Dermis blood vessel endothelial cell (primary cell): ENCODE measurements at regions not wholly inside any gene's neighbourhood (a gene's known extent, or its start where the extent isn't known, plus 50 kb on each side); places are given as distances from the start of the nearest gene placed in this dataset.
"Not testable (repeated sequence)": the region's sequence is repeated elsewhere in the genome, so short reads cannot be mapped to it uniquely, and the experiment has no call there.

Experiments used
- DNase-seq: peaks from one replicate; pipeline ENCODE4 v3.0.0; 2010

- no peak for DNase-seq
Observed at GRCh38 chr7:19293431-19293830, 148.2 kb upstream of the FERD3L start.

- DNase-seq = no peak
Observed at GRCh38 chr7:19290968-19291367, 145.7 kb upstream of the FERD3L start.

DNA sequence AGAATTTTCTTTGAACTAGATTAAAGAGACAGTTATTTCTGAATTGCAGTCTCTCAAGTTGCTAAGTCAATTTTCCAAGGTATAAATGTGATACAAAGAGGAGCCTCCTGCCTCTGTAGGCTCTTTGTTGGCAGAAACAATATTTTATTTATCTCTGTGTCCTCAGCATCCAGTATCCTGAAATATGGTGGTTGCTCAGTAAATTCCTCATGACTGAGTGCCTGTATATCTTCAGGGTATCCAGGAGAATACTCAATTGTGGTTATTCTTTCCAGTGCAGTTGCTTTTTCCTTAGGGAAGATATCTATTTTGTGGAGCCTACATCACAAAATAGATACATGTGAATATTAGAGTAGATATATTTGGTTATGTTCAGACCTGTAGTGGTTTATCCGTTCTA is 144.8 kb upstream of the FERD3L start:
- no peak for DNase-seq

DNA sequence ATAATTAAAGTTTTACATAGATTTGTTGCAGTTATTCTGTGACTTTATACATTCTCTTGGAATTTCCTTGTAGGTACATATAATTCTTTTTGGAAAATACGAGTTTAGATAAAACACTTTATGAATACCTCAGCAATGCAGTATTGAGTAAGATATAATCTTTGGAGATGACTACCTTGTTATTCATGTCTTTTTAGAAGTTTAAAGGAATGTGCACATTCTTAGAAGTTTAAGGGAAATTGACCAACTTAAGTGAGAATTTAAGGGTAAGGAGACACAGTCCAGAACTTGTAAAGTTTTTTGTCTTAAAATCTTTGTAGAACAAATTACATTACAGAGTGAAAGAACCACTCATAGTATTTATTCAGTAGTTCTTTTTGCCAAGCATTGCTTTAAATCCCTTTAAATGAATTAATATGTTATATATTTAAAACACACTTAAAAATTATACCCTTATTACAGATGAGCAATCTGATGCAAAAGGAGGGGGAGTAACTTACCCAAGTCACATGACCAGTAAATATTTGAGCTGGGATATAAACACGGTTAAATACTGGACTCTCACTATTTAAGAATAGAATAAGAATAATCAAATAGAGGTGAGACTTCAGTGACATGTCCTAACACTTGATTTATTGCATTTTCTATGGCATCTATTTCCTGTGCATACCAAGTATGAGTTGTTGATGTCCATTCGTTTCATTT is 139.5 kb upstream of the FERD3L start:
- no peak for DNase-seq

DNA sequence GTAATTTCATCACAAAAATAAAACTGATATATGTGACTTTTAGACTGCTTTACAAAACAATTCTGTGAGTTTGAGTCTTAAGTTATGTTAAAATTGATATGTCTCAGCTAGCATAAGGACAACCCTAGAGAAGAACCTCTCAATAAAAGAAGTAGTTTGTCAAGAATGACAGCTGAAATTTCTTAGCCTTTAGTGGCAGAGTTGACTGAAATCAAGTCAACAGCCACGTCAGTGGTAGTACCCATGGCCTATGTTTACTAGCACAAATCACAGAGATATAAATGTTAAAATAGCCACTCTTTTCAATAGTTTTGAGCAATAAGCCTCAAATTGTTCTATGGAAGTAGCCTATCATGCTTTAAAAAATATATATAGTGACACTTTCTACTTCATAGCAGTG is 138.9 kb upstream of the FERD3L start:
- no peak for DNase-seq

- DNase-seq = no peak
Observed at GRCh38 chr7:19275000-19275399, 129.8 kb upstream of the FERD3L start.

- not testable (repeated sequence) for DNase-seq
Observed at GRCh38 chr7:19272329-19272728, 127.1 kb upstream of the FERD3L start.

- no peak for DNase-seq
Observed at GRCh38 chr7:19269301-19269700, 124.1 kb upstream of the FERD3L start.

DNA sequence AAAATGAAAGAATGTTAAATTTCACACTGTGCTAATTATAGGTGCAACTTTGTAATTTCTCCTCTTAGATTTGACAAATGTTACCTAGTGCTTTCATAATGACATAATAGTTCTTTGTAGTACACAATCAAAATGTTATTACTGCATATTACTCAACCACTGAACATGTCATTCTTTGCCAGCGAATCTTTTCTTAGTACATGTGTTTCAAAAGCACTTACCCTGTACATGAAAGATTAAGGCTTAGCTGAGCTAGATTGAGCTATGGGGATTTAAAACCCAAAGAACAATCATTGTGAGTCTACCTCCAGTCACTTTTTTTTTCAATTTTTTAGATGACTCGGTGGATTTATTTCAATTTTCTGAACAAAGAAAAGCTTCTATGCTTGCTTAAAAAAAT is 123.5 kb upstream of the FERD3L start:
- no peak for DNase-seq

- no peak for DNase-seq
Observed at GRCh38 chr7:19262826-19263225, 117.6 kb upstream of the FERD3L start.

DNA sequence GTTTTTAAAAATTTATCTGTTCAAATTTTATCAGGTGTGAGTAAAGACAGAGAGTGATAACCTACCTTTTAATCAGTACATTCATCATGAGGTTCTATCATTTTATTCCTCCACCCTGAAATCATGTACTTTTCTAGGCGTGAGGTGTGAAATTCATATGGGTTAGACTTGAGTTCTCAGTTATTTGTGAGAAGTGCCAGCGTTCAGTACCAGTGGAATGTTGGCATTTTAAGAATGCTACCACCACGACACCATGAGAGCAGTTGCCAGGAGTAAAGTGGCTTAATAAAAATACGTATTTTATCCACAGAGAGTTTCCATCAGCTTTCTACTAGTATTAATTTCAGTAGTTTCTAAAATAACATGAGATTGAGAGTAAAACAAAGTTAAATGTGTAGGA is 104.1 kb upstream of the FERD3L start:
- DNase-seq = no peak

DNA sequence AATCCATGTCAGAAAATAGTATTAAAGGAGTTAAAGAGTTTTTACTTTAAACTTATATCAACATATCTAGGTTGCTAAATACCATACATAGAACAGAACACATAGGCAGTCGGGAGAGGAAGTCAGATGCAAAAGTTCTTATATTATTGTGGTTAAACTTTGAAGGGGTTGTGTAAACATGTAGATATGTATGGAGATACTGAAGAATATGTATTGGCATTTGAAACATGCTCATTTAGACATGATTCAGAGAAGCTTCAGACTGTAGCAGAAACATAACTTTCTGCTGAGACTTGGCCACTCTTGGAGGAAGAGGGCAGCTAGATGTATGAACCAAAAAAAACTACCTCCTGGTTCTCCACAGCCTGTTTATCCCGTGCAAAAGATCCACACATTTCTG is 103.5 kb upstream of the FERD3L start:
- no peak for DNase-seq

- DNase-seq = no peak
Observed at GRCh38 chr7:19248115-19248514, 102.9 kb upstream of the FERD3L start.

DNA sequence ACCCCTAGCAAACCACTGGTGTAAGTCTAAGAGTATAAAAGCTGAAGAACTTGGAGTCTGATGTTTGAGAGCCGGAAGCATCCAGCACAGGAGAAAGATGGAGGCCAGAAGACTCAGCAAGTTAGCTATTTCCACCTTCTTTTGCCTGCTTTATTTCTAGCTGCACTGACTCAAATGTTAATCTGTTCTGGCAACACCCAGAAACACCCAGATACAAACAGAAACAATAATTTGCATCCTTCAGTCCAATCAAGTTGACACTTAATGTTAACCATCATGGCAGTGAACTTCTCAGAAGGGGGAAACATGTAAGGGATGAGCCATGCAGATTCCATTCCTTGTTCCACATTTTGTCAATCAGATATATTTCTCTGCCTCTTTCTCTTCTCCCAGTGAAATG is 101.8 kb upstream of the FERD3L start:
- no peak for DNase-seq

DNA sequence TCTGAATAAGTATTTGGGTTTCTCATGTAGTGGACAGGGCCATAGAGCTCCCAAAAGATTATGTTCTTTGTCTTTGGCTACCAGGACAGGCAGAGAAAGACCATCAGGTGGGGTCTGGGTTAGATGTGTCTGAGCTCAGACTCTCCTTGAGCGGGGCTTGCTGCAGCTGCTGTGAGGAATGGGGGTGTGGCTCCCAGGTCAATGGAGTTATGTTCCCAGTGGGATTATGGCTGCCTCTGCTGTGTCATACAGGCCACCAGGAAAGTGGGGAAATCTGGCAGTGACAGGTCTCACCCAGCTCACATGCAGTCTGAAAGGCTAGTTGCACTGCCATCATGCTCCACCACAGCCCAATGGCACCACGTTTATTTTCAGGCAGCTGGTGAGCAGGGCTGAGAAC is 97.0 kb upstream of the FERD3L start:
- DNase-seq = no peak

GRCh38 chr7:19239951-19240350 is 94.7 kb upstream of the FERD3L start:
- no peak for DNase-seq

DNA sequence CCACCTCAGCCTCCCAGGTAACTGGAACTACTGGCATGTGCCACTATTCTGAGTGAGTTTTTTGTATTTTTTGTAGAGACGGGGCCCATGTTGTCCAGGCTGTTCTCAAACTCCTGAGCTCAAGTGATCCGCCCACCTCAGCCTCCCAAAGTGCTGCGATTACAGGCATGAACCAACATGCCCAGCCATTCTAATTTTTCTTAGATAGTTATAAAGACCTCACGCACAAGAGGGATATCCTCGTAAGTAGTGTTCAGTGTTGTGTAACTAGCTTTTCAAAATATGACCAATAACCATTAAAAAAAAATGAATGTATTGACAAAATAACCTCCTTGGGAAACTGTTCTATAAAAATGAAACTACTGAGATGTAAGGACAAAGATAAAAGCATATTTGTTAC is 90.5 kb upstream of the FERD3L start:
- DNase-seq = no peak

DNA sequence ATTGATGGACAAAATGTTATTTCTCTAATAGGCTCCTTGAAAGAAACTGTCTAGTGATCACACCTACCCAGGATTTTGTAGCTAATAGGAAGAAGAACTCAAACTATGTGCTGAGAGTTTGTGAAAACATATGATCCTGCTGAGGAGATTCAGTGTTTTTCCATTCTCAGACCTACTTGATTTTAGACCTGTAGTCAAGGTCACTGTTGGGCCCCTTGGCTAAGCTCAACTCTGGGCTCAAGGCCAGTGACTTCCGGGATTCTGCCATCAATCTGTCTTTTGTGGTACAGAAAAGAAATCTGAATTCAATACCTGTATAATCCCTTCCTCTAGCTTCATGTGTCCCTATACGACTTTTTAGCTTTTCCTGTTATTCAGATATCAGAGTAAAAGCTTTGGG is 79.7 kb upstream of the FERD3L start:
- DNase-seq = no peak

DNA sequence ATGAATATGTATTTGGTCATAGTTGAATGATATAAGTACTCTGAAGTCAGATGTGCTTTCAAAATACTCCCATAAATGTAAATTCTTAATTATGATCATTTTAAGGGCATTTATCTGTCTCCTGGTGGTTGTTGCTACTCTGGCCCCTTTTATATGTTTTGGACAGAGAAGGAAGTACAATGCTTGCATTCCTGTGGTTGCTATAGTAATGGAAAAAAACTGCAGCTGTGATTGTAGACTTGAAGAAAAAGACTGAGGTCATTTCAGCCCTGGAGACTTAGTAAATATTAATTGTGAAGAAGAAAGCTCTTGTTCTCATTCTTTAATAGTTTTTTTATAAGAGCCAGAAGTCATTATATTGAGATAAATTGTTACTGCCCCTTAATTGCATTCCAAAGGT is 70.2 kb upstream of the FERD3L start:
- no peak for DNase-seq

DNA sequence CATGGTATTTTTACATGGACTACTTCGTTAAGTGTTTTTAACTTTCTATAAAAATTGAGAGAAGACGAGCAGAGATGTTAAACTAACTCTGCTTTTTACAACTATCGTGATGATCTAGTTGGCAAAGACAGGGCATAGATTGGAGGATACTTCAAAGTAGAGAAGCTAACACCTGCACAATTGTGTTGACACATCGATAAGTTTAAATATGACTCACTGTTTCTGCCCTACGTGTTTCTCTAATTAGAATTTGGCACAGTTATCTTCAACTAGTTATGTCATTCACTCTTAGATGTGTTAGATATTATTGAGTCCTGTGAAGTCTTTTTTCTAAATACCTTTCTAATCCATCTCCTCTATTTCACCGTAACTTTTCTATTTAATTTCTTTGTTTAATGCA is 68.5 kb upstream of the FERD3L start:
- no peak for DNase-seq

DNA sequence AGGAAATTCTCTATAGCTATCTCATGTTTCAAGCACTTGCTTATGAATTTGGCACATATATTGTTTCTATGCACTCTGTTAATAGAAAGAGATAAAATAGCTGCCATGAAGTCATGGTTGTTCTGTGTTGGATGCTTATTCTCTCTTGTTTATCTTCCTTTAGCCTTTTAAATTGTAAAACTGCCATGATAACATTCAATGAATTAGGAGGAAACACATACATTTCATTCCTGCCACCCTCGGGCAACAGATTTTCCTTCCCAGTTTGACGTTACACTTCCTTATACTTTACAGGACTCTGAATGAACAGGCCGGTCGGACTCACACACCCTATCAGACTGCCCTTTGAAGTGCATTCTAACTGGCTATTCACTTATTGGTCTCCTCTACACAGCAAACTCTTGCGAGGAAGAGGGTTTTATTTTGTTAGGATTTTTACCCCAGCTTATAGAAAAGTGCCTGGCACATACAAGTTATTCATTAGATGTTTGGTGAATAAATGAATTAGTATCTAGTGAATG is 65.7 kb upstream of the FERD3L start:
- no peak for DNase-seq

DNA sequence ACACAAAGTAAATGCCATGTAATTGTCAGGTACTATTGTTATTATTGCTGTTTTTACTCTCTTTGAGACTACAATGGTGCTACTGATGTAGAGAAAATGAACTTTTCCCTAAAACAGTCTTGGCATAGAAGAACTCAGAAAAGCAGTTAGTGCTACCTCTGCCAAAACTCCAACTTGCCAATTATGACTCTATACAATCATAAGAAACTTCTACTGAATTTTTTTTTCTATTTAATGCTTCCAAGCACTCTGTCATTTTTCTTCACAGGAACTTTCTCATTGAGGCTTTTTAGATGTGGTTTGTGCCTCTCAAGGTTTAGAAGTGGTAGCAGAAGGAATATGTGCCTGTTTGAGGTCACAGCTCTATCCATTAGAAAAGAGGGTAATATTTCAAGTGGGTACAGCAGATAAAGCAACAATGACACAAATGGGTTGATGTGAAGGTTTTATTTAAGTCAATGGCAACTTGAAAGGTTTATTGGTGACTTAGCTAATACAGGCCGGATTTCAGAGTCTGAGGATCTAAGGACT is 64.0 kb upstream of the FERD3L start:
- no peak for DNase-seq

DNA sequence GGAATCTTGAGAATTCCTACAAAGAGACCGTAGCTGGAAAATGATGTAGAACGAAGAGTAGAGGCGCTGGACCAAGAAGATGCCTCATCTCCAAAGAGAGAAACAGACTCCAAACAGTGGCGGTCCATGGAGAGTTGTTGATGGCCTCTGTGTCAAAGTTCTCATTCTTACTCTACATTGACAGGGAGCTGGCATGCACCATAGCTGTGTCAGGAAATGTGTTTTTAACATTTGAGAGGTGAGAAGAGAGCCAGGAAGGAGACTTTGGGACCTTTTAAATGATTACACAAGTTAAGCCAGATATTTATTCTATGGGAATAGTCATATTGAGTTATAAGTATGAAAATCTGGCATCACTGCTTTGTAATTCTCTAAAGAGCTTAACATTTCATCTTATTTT is 61.5 kb upstream of the FERD3L start:
- no peak for DNase-seq

- no peak for DNase-seq
Observed at GRCh38 chr7:19203686-19204085, 58.5 kb upstream of the FERD3L start.

GRCh38 chr7:19202599-19202998 is 57.4 kb upstream of the FERD3L start:
- no peak for DNase-seq
